GM12878 (cell line): ENCODE measurements at regions not wholly inside any gene's neighbourhood (a gene's known extent, or its start where the extent isn't known, plus 50 kb on each side); places are given as distances from the start of the nearest gene placed in this dataset.

ENCODE experiments used
- ATAC-seq: fragments of 200-7000 bp; cut with Tn5 transposase; 3 replicates; pipeline ENCODE4 v1.9.1; 2020; ENCODE audit warnings: mild to moderate bottlenecking, moderate library complexity
- BruUV-seq: library from RNA; stranded (reverse); fragments of 400-500 nt; replicated peaks from 2 replicates; lab custom pipeline; 2021; lab: Mats Ljungman, UMichigan
- CTCF ChIA-PET: fragments of 300-600 bp; sonication (Branson Sonifier 250); formaldehyde crosslinking; extraction: SDS; loops from one replicate; lab custom pipeline; 2021; ENCODE audit warnings: inconsistent platforms; lab: Yijun Ruan, JAX
- POLR2A ChIA-PET: fragments of 350-600 bp; formaldehyde crosslinking; extraction: SDS; loops from one replicate; lab custom pipeline; 2021; ENCODE audit warnings: inconsistent platforms; lab: Charles Lee
- RAD21 ChIA-PET: fragments of 300-600 bp; sonication (Branson Sonifier 250); formaldehyde crosslinking; loops from one replicate; lab custom pipeline; 2023; ENCODE audit warnings: antibody characterized with exemption; ENCODE audit not compliant: unreplicated experiment; lab: Charles Lee
- SMC1A ChIA-PET: fragments of 300-600 bp; sonication (Branson Sonifier 250); formaldehyde crosslinking; loops from one replicate; lab custom pipeline; 2023; ENCODE audit not compliant: unreplicated experiment, uncharacterized antibody; lab: Charles Lee
- DNase-seq: peaks from one replicate; pipeline ENCODE4 v3.0.0-alpha.2; 2011; ENCODE audit warnings: low read depth, low spot score
- FAIRE-seq: peaks from 3 replicates; lab custom pipeline; 2011; peaks lifted over from hg19 to GRCh38; lab: Jason Lieb, UNC
- H2AFZ ChIP-seq: 2 replicates; pipeline ENCODE4 v1.6.0; 2011; ENCODE audit warnings: low read depth, low read length, control low read depth; ENCODE audit not compliant: control insufficient read depth
- H3K27ac ChIP-seq: 2 replicates; pipeline ENCODE4 v1.5.1; 2011; ENCODE audit warnings: control low read depth; ENCODE audit not compliant: control insufficient read depth, insufficient read depth
- H3K27me3 ChIP-seq, 2 experiments: replicated peaks in 1 of 2; 2 replicates each; pipeline versions ENCODE4 v1.6.0 to v1.6.1; 2011; ENCODE audit warnings: low read length in 1 of 2; ENCODE audit not compliant: control insufficient read depth in 2 of 2, insufficient read depth in 2 of 2
- H3K36me3 ChIP-seq, 2 experiments: 2 replicates each; pipeline ENCODE4 v1.5.1; 2011; ENCODE audit warnings: low read length in 1 of 2; ENCODE audit not compliant: control insufficient read depth in 2 of 2, insufficient read depth in 2 of 2
- H3K4me1 ChIP-seq: 2 replicates; pipeline ENCODE4 v1.6.1; 2011; ENCODE audit warnings: mild to moderate bottlenecking, low read length, moderate library complexity, mixed read lengths; ENCODE audit not compliant: control insufficient read depth, insufficient read depth
- H3K4me2 ChIP-seq: 2 replicates; pipeline ENCODE4 v1.6.0; 2011; ENCODE audit warnings: control low read depth; ENCODE audit not compliant: control insufficient read depth, insufficient read depth
- H3K4me3 ChIP-seq: fragments of 200-600 bp; sonication (generic); 2 replicates; pipeline ENCODE4 v1.5.1; 2016
- H3K79me2 ChIP-seq: 2 replicates; pipeline ENCODE4 v1.6.0; 2011; ENCODE audit warnings: low read length; ENCODE audit not compliant: control insufficient read depth, insufficient read depth
- H3K9ac ChIP-seq: 2 replicates; pipeline ENCODE4 v1.8.0; 2011; ENCODE audit warnings: low read length, control low read depth, mixed read lengths; ENCODE audit not compliant: control insufficient read depth, insufficient read depth
- H3K9me3 ChIP-seq: replicated peaks from 3 replicates; pipeline ENCODE4 v1.5.1; 2011; ENCODE audit warnings: mild to moderate bottlenecking, low read length; ENCODE audit not compliant: control insufficient read depth, insufficient read depth
- H4K20me1 ChIP-seq: 2 replicates; pipeline ENCODE4 v1.6.0; 2011; ENCODE audit not compliant: control insufficient read depth, insufficient read depth
- JUNB ChIP-seq: IDR thresholded peaks from 2 replicates; pipeline ENCODE4 v1.6.1; 2016; ENCODE audit warnings: antibody characterized with exemption, mild to moderate bottlenecking
- KLF5 ChIP-seq: fragments of 450-650 bp; IDR thresholded peaks from 2 replicates; pipeline ENCODE4 v1.6.1; 2014; ENCODE audit warnings: mild to moderate bottlenecking; ENCODE audit not compliant: partially characterized antibody
- MTA3 ChIP-seq: IDR thresholded peaks from 2 replicates; pipeline ENCODE4 v1.6.1; 2012; ENCODE audit warnings: low read length, inconsistent platforms, borderline replicate concordance
- MXI1 ChIP-seq: fragments of 150-350 bp; IDR thresholded peaks from 2 replicates; pipeline ENCODE4 v1.6.1; 2011; ENCODE audit warnings: low read depth, mild to moderate bottlenecking, inconsistent platforms, low read length, improper control_type of control experiment
- MYB ChIP-seq: fragments of 150-350 bp; IDR thresholded peaks from 2 replicates; pipeline ENCODE4 v1.6.1; 2014; ENCODE audit warnings: mild to moderate bottlenecking, low read depth, low read length, borderline replicate concordance
- NR2C2 ChIP-seq: IDR thresholded peaks from 2 replicates; pipeline ENCODE4 v1.6.1; 2011; ENCODE audit warnings: borderline replicate concordance, low read depth; ENCODE audit not compliant: control insufficient read depth, insufficient read length
- PAX5 ChIP-seq: IDR thresholded peaks from 2 replicates; pipeline ENCODE4 v1.6.1; 2011; ENCODE audit warnings: low read depth, low read length, borderline replicate concordance
- PML ChIP-seq: IDR thresholded peaks from 2 replicates; pipeline ENCODE4 v1.6.1; 2012; ENCODE audit warnings: low read length, inconsistent platforms
- POLR2AphosphoS5 ChIP-seq: IDR thresholded peaks from 2 replicates; pipeline ENCODE4 v1.6.1; 2011; ENCODE audit warnings: mild to moderate bottlenecking, low read length, inconsistent platforms
- POU2F2 ChIP-seq: IDR thresholded peaks from 3 replicates; pipeline ENCODE4 v1.6.1; 2011; ENCODE audit warnings: low read depth, mild to moderate bottlenecking, low read length, borderline replicate concordance
- SREBF1 ChIP-seq: IDR thresholded peaks from 2 replicates; pipeline ENCODE4 v1.6.1; 2012; ENCODE audit warnings: mild to moderate bottlenecking, low read length
- YBX1 ChIP-seq: fragments of 450-650 bp; IDR thresholded peaks from 2 replicates; pipeline ENCODE4 v1.6.1; 2016; ENCODE audit warnings: antibody characterized with exemption
- ZNF24 ChIP-seq: fragments of 450-650 bp; IDR thresholded peaks from 2 replicates; pipeline ENCODE4 v1.6.1; 2017; ENCODE audit warnings: antibody characterized with exemption, mild to moderate bottlenecking
- WGBS: methylation state at CpG from one replicate; pipeline ENCODE4 v1.1.6; 2016; ENCODE audit warnings: low lambda C conversion rate; ENCODE audit not compliant: insufficient replicate concordance, insufficient coverage; ENCODE audit errors: missing lambda C conversion rate; 5-methylcytosine and 5-hydroxymethylcytosine counted together
- in situ Hi-C: fragments of 300-500 bp; cut with MboI; formaldehyde crosslinking; loops from 9 replicates; pipeline ENCODE4 v1.14.3; 2018; ENCODE audit warnings: mixed read lengths
- intact Hi-C: fragments of 100-400 bp; cut with micrococcal nuclease; formaldehyde crosslinking; loops from one replicate; pipeline ENCODE4 v1.14.2; 2022; ENCODE audit not compliant: unreplicated experiment
- TF ChIP-seq, protein P1 (sequence below): IDR thresholded peaks from 2 replicates; pipeline ENCODE4 v1.6.1; 2011; ENCODE audit warnings: borderline replicate concordance, low read depth, mild to moderate bottlenecking, moderate library complexity, low read length; ENCODE audit not compliant: insufficient read depth, poor library complexity, severe bottlenecking
- TF ChIP-seq, protein P2 (sequence below): fragments of 450-650 bp; formaldehyde crosslinking; IDR thresholded peaks from 2 replicates; pipeline ENCODE4 v1.4.0; 2022; ENCODE audit warnings: mild to moderate bottlenecking, moderate library complexity

DNA sequence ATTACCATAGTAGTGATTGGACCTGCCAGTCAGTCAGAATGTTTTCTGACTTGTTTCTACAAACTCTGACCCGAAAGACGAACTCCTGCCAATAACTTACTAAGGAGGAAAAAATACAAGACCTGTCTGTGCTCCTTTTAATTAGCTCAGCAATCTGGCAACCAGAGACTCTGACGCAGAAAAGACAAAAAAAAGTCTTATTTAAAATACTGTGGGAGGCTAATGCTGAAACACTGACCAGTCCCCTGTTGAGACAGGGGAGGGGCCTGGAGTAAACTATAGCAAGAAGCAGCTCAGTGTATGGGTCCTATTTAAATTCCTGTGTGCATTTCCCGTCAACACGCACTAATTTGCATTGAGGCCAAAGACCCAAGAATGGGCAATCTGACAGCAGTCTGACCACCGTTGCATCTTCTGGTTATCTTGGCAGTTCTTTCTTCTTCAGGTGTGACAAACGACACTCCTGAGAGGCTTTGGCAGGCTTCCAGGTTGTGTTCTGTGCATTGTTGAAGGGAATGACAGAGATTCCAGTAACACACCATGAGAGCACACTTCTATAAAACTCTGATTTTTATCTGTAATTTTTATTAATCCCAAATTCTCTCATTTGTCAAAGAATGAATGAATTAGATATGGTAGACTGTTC lies 1114.3 kb downstream of the IGSF11 start:
- Histone ChIP-seq H3K27ac (no peak overlapping the region), H2AFZ (no peak overlapping the region), H3K79me2 (no peaks in the 10 kb centered on the region), H3K27me3 (no peaks in the 10 kb centered on the region), H3K9ac (no peak overlapping the region), H3K4me3 (no peak overlapping the region), H3K4me2 (no peak overlapping the region), H3K36me3 (no peaks in the 10 kb centered on the region), H3K9me3 (no peaks in the 10 kb centered on the region), H4K20me1 (no peaks in the 10 kb centered on the region), H3K4me1 (no peaks in the 10 kb centered on the region)
- ATAC-seq (no peak), FAIRE-seq (no peak), DNase-seq (no peak)
- intact Hi-C loops = no loop called here
- RAD21 ChIA-PET = no interaction called here
- WGBS = 7% methylated on average over 7 of the region's 7 CpGs
- in situ Hi-C loops = no loop called here
- BruUV-seq = no TSS peak
- SMC1A ChIA-PET = no interaction called here
- no peak for TF ChIP-seq MXI1
- TF ChIP-seq KLF5 = no peak
- TF ChIP-seq POU2F2 = no peak
- TF ChIP-seq MTA3 = no peak
- no peak for TF ChIP-seq POLR2AphosphoS5
- TF ChIP-seq, protein P1, sequence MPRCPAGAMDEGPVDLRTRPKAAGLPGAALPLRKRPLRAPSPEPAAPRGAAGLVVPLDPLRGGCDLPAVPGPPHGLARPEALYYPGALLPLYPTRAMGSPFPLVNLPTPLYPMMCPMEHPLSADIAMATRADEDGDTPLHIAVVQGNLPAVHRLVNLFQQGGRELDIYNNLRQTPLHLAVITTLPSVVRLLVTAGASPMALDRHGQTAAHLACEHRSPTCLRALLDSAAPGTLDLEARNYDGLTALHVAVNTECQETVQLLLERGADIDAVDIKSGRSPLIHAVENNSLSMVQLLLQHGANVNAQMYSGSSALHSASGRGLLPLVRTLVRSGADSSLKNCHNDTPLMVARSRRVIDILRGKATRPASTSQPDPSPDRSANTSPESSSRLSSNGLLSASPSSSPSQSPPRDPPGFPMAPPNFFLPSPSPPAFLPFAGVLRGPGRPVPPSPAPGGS = no peak
- TF ChIP-seq PML = no peak
- TF ChIP-seq, protein P2, sequence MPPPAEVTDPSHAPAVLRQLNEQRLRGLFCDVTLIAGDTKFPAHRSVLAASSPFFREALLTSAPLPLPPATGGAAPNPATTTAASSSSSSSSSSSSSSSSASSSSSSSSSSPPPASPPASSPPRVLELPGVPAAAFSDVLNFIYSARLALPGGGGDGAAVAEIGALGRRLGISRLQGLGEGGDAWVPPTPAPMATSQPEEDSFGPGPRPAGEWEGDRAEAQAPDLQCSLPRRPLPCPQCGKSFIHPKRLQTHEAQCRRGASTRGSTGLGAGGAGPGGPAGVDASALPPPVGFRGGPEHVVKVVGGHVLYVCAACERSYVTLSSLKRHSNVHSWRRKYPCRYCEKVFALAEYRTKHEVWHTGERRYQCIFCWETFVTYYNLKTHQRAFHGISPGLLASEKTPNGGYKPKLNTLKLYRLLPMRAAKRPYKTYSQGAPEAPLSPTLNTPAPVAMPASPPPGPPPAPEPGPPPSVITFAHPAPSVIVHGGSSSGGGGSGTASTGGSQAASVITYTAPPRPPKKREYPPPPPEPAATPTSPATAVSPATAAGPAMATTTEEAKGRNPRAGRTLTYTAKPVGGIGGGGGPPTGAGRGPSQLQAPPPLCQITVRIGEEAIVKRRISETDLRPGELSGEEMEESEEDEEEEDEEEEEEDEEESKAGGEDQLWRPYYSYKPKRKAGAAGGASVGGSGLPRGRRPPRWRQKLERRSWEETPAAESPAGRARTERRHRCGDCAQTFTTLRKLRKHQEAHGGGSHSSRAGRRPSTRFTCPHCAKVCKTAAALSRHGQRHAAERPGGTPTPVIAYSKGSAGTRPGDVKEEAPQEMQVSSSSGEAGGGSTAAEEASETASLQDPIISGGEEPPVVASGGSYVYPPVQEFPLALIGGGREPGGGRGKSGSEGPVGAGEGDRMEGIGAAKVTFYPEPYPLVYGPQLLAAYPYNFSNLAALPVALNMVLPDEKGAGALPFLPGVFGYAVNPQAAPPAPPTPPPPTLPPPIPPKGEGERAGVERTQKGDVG (CRISPR knock-in tag) = no peak
- TF ChIP-seq PAX5 = no peak
- TF ChIP-seq MYB = no peak
- TF ChIP-seq ZNF24 = no peak
- TF ChIP-seq YBX1 = no peak
- no peak for TF ChIP-seq JUNB
- TF ChIP-seq NR2C2 = no peak
- TF ChIP-seq SREBF1 = no peak
- POLR2A ChIA-PET = no interaction called here
- CTCF ChIA-PET = no interaction called here
